ENCODE measurements at regions not wholly inside any gene's neighbourhood (a gene's known extent, or its start where the extent isn't known, plus 50 kb on each side); places are given as distances from the start of the nearest gene placed in this dataset.

GRCh38 chr7:37516664-37517063 is 68.0 kb upstream of the ELMO1 start:
- Mint-ChIP-seq H3K27me3 (peaks cover 0 to 22% (median 6%) of the 10 kb centered on the region in 5 donors), H3K9me3 (peaks cover 0 to 4% (median 0%) of the 10 kb centered on the region in 11 donors), H3K4me1 (peaks cover 0 to 2% (median 0%) of the 10 kb centered on the region in 7 donors), H3K4me3 (no peak overlapping the region), H3K36me3 (no peaks in the 10 kb centered on the region), H3K27ac (no peak overlapping the region)
- no peak for DNase-seq
- Histone ChIP-seq H3K4me1 (ENCODE audit: control insufficient read depth in 2 of 2, insufficient read depth in 2 of 2, low read length in 2 of 2) (no peaks in the 10 kb centered on the region), H3K27me3 (ENCODE audit: control insufficient read depth in 2 of 2, insufficient read depth in 2 of 2, low read length in 2 of 2) (no peaks in the 10 kb centered on the region), H3K36me3 (ENCODE audit: control insufficient read depth in 2 of 3, insufficient read depth in 3 of 3, low read length in 3 of 3) (no peaks in the 10 kb centered on the region), H3K4me3 (ENCODE audit: low read length) (no peak overlapping the region), H3K9me3 (ENCODE audit: control insufficient read depth in 2 of 3, low read length in 3 of 3) (no peaks in the 10 kb centered on the region), H3K27ac (ENCODE audit: low read depth, low read length) (no peak overlapping the region)
- CTCF ChIA-PET = interaction anchor here (1.2 kb wide), 1 partner anchor 10 kb away, joined by 4 read pairs; no protein-coding TSS in a partner anchor
- POLR2A ChIA-PET = no interaction called here
- ATAC-seq = no peak
- intact Hi-C loops (cut with micrococcal nuclease) = no loop called here

- Histone ChIP-seq H3K4me1 (ENCODE audit: control insufficient read depth in 2 of 2, insufficient read depth in 2 of 2, low read length in 2 of 2) (no peaks in the 10 kb centered on the region), H3K36me3 (ENCODE audit: control insufficient read depth in 2 of 3, insufficient read depth in 3 of 3, low read length in 3 of 3) (no peaks in the 10 kb centered on the region), H3K27ac (ENCODE audit: low read depth, low read length) (no peak overlapping the region), H3K9me3 (ENCODE audit: control insufficient read depth in 2 of 3, low read length in 3 of 3) (no peaks in the 10 kb centered on the region), H3K4me3 (ENCODE audit: low read length) (no peak overlapping the region), H3K27me3 (ENCODE audit: control insufficient read depth in 2 of 2, insufficient read depth in 2 of 2, low read length in 2 of 2) (no peaks in the 10 kb centered on the region)
- DNase-seq (no peak), ATAC-seq (no peak)
- peaks cover 0 to 18% (median 6%) of the 10 kb centered on the region in 5 donors for H3K27me3 Mint-ChIP-seq
- POLR2A ChIA-PET = no interaction called here
- H3K27ac Mint-ChIP-seq = no peak overlapping the region
- peaks cover 0 to 2% (median 0%) of the 10 kb centered on the region in 7 donors for H3K4me1 Mint-ChIP-seq
- CTCF ChIA-PET = interaction anchor here (0.6 to 0.9 kb wide), 2 partner anchors 11 to 13 kb away, joined by 3 read pairs; no protein-coding TSS in a partner anchor
- H3K4me3 Mint-ChIP-seq = no peak overlapping the region
- peaks cover 0 to 4% (median 0%) of the 10 kb centered on the region in 11 donors for H3K9me3 Mint-ChIP-seq
- intact Hi-C loops (cut with micrococcal nuclease) = no loop called here
- no peaks in the 10 kb centered on the region for H3K36me3 Mint-ChIP-seq
Observed at GRCh38 chr7:37518266-37518665, 69.6 kb upstream of the ELMO1 start.

DNA sequence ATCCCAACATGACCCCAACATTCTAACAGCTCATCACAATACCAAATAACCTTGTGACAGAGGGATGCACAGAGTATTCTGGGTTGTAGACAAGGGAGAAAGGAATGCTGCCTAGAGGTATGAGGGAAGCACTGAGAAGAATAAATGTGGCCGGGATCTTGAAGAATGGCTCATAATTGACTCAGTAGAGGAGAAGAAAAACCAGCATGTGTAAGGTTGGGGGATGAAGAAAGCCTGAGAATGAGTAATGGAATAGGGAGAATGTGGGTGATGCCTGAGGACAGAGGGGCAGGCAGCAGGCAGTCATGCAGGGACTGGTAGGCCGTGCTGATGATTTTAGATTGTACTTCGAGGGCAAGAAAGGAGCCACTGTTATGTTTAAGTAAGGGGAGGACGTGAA is 75.4 kb upstream of the ELMO1 start:
- CTCF ChIA-PET = no interaction called here
- no peak overlapping the region for H3K4me3 Mint-ChIP-seq

DNA sequence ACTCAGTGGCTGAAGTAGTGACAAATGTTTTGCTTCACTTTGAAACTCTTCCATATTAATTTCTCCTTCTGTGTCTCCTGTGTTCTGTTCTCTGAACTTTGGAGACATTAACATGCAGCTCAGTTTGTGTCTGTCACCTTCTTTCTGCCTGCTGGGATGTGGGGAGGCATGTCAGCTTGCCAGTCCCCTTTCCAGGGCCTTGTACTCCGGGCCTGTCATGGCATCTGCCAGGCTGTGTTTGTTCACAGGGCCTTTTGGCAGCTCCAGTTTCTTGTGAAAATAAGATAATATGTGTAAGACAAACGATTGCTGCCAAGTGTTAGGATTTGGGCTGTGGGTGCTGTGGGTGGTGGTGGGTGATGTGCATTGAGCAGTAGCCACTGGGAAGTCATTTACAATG is 76.1 kb upstream of the ELMO1 start:
- H3K9me3 ChIP-seq (ENCODE audit: control insufficient read depth in 2 of 3, low read length in 3 of 3) = no peaks in the 10 kb centered on the region
- H3K36me3 ChIP-seq (ENCODE audit: control insufficient read depth in 2 of 3, insufficient read depth in 3 of 3, low read length in 3 of 3) = no peaks in the 10 kb centered on the region
- no peaks in the 10 kb centered on the region for H3K36me3 Mint-ChIP-seq
- no peak overlapping the region for H3K4me3 ChIP-seq (ENCODE audit: low read length)
- peaks cover 0 to 2% (median 0%) of the 10 kb centered on the region in 7 donors for H3K4me1 Mint-ChIP-seq
- no peaks in the 10 kb centered on the region for H3K4me1 ChIP-seq (ENCODE audit: control insufficient read depth in 2 of 2, insufficient read depth in 2 of 2, low read length in 2 of 2)
- H3K27me3 ChIP-seq (ENCODE audit: control insufficient read depth in 2 of 2, insufficient read depth in 2 of 2, low read length in 2 of 2) = no peaks in the 10 kb centered on the region
- no peak for ATAC-seq
- peaks cover 0 to under 1% (median 0%) of the 10 kb centered on the region in 11 donors for H3K9me3 Mint-ChIP-seq
- H3K4me3 Mint-ChIP-seq = no peak overlapping the region
- ChIA-PET POLR2A (no interaction called here), CTCF (no interaction called here)
- intact Hi-C loops (cut with micrococcal nuclease) = no loop called here
- H3K27ac ChIP-seq (ENCODE audit: low read depth, low read length) = no peak overlapping the region
- no peak for DNase-seq
- no peak overlapping the region for H3K27ac Mint-ChIP-seq
- H3K27me3 Mint-ChIP-seq = peaks cover 7 to 29% (median 17%) of the 10 kb centered on the region in 5 donors

More for the DNA sequence above, 75.4 kb upstream of the ELMO1 start:
- Mint-ChIP-seq H3K27ac (no peak overlapping the region), H3K36me3 (no peaks in the 10 kb centered on the region), H3K27me3 (peaks cover 7 to 32% (median 21%) of the 10 kb centered on the region in 5 donors), H3K4me1 (peaks cover 0 to 2% (median 0%) of the 10 kb centered on the region in 7 donors), H3K9me3 (peaks cover 0 to 4% (median 0%) of the 10 kb centered on the region in 11 donors)
- ATAC-seq (no peak), DNase-seq (no peak)
- Histone ChIP-seq H3K9me3 (ENCODE audit: control insufficient read depth in 2 of 3, low read length in 3 of 3) (no peaks in the 10 kb centered on the region), H3K4me3 (ENCODE audit: low read length) (no peak overlapping the region), H3K4me1 (ENCODE audit: control insufficient read depth in 2 of 2, insufficient read depth in 2 of 2, low read length in 2 of 2) (no peaks in the 10 kb centered on the region), H3K27me3 (ENCODE audit: control insufficient read depth in 2 of 2, insufficient read depth in 2 of 2, low read length in 2 of 2) (no peaks in the 10 kb centered on the region), H3K27ac (ENCODE audit: low read depth, low read length) (no peak overlapping the region), H3K36me3 (ENCODE audit: control insufficient read depth in 2 of 3, insufficient read depth in 3 of 3, low read length in 3 of 3) (no peaks in the 10 kb centered on the region)
- POLR2A ChIA-PET = no interaction called here
- intact Hi-C loops (cut with micrococcal nuclease) = no loop called here

- Histone ChIP-seq H3K36me3 (ENCODE audit: control insufficient read depth in 2 of 3, insufficient read depth in 3 of 3, low read length in 3 of 3) (no peaks in the 10 kb centered on the region), H3K4me1 (ENCODE audit: control insufficient read depth in 2 of 2, insufficient read depth in 2 of 2, low read length in 2 of 2) (no peaks in the 10 kb centered on the region), H3K27ac (ENCODE audit: low read depth, low read length) (no peak overlapping the region), H3K27me3 (ENCODE audit: control insufficient read depth in 2 of 2, insufficient read depth in 2 of 2, low read length in 2 of 2) (no peaks in the 10 kb centered on the region), H3K9me3 (ENCODE audit: control insufficient read depth in 2 of 3, low read length in 3 of 3) (no peaks in the 10 kb centered on the region), H3K4me3 (ENCODE audit: low read length) (no peak overlapping the region)
- H3K36me3 Mint-ChIP-seq = no peaks in the 10 kb centered on the region
- ChIA-PET CTCF (no interaction called here), POLR2A (no interaction called here)
- ATAC-seq (no peak), DNase-seq (no peak)
- no peaks in the 10 kb centered on the region for H3K4me1 Mint-ChIP-seq
- no peak overlapping the region for H3K27ac Mint-ChIP-seq
- peaks cover 7 to 26% (median 19%) of the 10 kb centered on the region in 5 donors for H3K27me3 Mint-ChIP-seq
- intact Hi-C loops (cut with micrococcal nuclease) = no loop called here
- H3K9me3 Mint-ChIP-seq = no peaks in the 10 kb centered on the region
- H3K4me3 Mint-ChIP-seq = no peak overlapping the region
Observed at GRCh38 chr7:37526623-37527022, 78.0 kb upstream of the ELMO1 start.

- DNase-seq (no peak), ATAC-seq (no peak)
- no peaks in the 10 kb centered on the region for H3K4me1 Mint-ChIP-seq
- H3K27ac ChIP-seq (ENCODE audit: low read depth, low read length) = no peak overlapping the region
- no peaks in the 10 kb centered on the region for H3K36me3 ChIP-seq (ENCODE audit: control insufficient read depth in 2 of 3, insufficient read depth in 3 of 3, low read length in 3 of 3)
- ChIA-PET POLR2A (no interaction called here), CTCF (no interaction called here)
- intact Hi-C loops (cut with micrococcal nuclease) = no loop called here
- peaks cover 7 to 26% (median 19%) of the 10 kb centered on the region in 5 donors for H3K27me3 Mint-ChIP-seq
- no peak overlapping the region for H3K4me3 Mint-ChIP-seq
- H3K9me3 Mint-ChIP-seq = no peaks in the 10 kb centered on the region
- H3K4me3 ChIP-seq (ENCODE audit: low read length) = no peak overlapping the region
- no peaks in the 10 kb centered on the region for H3K36me3 Mint-ChIP-seq
- no peaks in the 10 kb centered on the region for H3K4me1 ChIP-seq (ENCODE audit: control insufficient read depth in 2 of 2, insufficient read depth in 2 of 2, low read length in 2 of 2)
- no peaks in the 10 kb centered on the region for H3K27me3 ChIP-seq (ENCODE audit: control insufficient read depth in 2 of 2, insufficient read depth in 2 of 2, low read length in 2 of 2)
- H3K9me3 ChIP-seq (ENCODE audit: control insufficient read depth in 2 of 3, low read length in 3 of 3) = no peaks in the 10 kb centered on the region
- H3K27ac Mint-ChIP-seq = no peak overlapping the region
Observed at GRCh38 chr7:37527109-37527508, 78.4 kb upstream of the ELMO1 start.

GRCh38 chr7:37531225-37531624 is 82.6 kb upstream of the ELMO1 start:
- DNase-seq = no peak
- Histone ChIP-seq H3K4me1 (ENCODE audit: control insufficient read depth in 2 of 2, insufficient read depth in 2 of 2, low read length in 2 of 2) (no peaks in the 10 kb centered on the region), H3K27ac (ENCODE audit: low read depth, low read length) (no peak overlapping the region), H3K9me3 (ENCODE audit: control insufficient read depth in 2 of 3, low read length in 3 of 3) (no peaks in the 10 kb centered on the region), H3K27me3 (ENCODE audit: control insufficient read depth in 2 of 2, insufficient read depth in 2 of 2, low read length in 2 of 2) (no peaks in the 10 kb centered on the region), H3K36me3 (ENCODE audit: control insufficient read depth in 2 of 3, insufficient read depth in 3 of 3, low read length in 3 of 3) (no peaks in the 10 kb centered on the region), H3K4me3 (ENCODE audit: low read length) (no peak overlapping the region)
- Mint-ChIP-seq H3K4me3 (no peak overlapping the region), H3K27ac (no peak overlapping the region), H3K9me3 (peaks cover 0 to 11% (median 3%) of the 10 kb centered on the region in 11 donors), H3K27me3 (peaks cover 4 to 21% (median 13%) of the 10 kb centered on the region in 5 donors), H3K4me1 (no peaks in the 10 kb centered on the region), H3K36me3 (no peaks in the 10 kb centered on the region)
- POLR2A ChIA-PET = no interaction called here
- CTCF ChIA-PET = no interaction called here
- no peak for ATAC-seq
- intact Hi-C loops (cut with micrococcal nuclease) = no loop called here

Measured in naive thymus-derived CD4-positive, alpha-beta T cell (primary cell).